Brain microvascular endothelial cell (primary cell): ENCODE measurements at regions not wholly inside any gene's neighbourhood (a gene's known extent, or its start where the extent isn't known, plus 50 kb on each side); places are given as distances from the start of the nearest gene placed in this dataset.
A peak's percentile ranks its signal among the peaks of the same experiment; 100 is the strongest.

ENCODE experiments used
- DNase-seq: peaks from one replicate; pipeline ENCODE4 v3.0.0-alpha.2; 2020
- H3K27ac ChIP-seq: fragments of 250-450 bp; sonication (Bioruptor Pico); 2 replicates; pipeline ENCODE4 v1.5.1; 2020; ENCODE audit warnings: mild to moderate bottlenecking, moderate library complexity
- H3K27me3 ChIP-seq: fragments of 250-450 bp; sonication (Bioruptor Pico); replicated peaks from 2 replicates; pipeline ENCODE4 v1.5.1; 2020; ENCODE audit warnings: mild to moderate bottlenecking
- H3K36me3 ChIP-seq: fragments of 250-450 bp; sonication (Bioruptor Pico); replicated peaks from 2 replicates; pipeline ENCODE4 v1.5.1; 2020; ENCODE audit warnings: mild to moderate bottlenecking
- H3K4me3 ChIP-seq: 2 replicates; pipeline ENCODE4 v1.5.1; 2011; ENCODE audit warnings: low read depth, mild to moderate bottlenecking, control low read depth, low read length, moderate library complexity
- in situ Hi-C: cut with HindIII; loops from 2 replicates; pipeline ENCODE4 v1.10.0; 2017; ENCODE audit warnings: low sequenced_read_pairs, low pct_ligation_motif_present
- TF ChIP-seq, protein P1 (sequence below): IDR thresholded peaks from 2 replicates; pipeline ENCODE4 v1.5.1; 2011; ENCODE audit warnings: low read depth, mild to moderate bottlenecking, moderate library complexity, low read length, control low read depth, inconsistent platforms; ENCODE audit errors: missing control alignments

DNA sequence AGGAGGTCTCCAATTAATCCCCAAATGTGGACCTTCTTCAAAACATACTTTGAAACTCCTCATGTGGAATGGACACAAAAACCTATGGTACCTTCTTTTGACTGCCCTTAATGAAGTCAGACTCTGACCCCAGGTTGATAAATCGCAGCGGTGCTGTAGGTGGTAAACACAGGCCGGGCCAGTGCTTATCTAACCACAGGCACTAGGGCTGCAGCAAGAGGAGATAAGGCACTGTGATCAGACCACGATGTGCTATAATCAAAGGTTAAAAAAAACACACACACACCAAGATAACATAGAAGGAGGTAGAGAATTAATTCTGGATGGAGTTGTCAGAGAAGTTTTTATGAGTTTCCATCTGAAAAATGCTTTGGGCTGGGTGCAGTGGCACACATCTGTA lies 52.3 kb upstream of the SIPA1L2 start:
- no peak for DNase-seq

DNA sequence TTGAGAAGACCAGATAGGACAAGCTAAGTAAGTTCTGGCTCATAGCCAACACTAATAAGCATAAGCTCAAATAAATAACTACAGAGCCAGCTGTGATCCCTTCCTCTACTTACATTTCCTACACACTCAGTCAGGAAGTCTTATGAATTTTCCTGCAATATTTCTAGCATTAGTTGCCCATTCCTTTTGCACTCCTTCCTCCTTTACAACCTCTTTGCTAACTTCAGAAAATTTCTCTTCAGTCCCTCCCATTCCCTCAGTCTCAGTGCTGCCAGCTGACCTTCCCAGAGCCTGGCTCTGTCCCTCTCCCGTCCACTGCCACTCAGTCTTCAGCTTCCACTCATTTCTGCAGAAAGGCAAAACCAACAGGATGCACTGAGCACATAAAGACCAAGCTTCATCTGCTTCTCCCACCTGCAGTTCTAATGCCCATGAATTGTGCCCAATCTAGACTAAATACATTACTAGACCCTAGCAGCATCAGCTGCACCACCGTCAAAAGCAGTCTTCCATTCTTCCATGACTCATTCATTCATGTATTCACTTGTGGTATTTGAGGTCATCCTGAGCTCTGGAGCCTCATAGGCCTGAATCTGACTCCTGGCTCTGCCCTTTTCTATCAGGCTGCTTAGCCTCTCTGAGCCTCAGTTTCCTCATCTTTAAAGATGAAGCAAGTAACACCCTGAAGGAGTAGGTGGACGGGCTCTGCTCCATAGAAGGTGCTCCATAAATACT lies 54.6 kb upstream of the SIPA1L2 start:
- H3K27me3 ChIP-seq: no peaks in the 10 kb centered on the region
- no peak overlapping the region for H3K4me3 ChIP-seq
- TF ChIP-seq, protein P1, sequence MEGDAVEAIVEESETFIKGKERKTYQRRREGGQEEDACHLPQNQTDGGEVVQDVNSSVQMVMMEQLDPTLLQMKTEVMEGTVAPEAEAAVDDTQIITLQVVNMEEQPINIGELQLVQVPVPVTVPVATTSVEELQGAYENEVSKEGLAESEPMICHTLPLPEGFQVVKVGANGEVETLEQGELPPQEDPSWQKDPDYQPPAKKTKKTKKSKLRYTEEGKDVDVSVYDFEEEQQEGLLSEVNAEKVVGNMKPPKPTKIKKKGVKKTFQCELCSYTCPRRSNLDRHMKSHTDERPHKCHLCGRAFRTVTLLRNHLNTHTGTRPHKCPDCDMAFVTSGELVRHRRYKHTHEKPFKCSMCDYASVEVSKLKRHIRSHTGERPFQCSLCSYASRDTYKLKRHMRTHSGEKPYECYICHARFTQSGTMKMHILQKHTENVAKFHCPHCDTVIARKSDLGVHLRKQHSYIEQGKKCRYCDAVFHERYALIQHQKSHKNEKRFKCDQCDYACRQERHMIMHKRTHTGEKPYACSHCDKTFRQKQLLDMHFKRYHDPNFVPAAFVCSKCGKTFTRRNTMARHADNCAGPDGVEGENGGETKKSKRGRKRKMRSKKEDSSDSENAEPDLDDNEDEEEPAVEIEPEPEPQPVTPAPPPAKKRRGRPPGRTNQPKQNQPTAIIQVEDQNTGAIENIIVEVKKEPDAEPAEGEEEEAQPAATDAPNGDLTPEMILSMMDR: no peak
- no peaks in the 10 kb centered on the region for H3K36me3 ChIP-seq
- in situ Hi-C loops: no loop called here
- H3K27ac ChIP-seq: no peak overlapping the region
- peak; percentile 48 for DNase-seq

More for the DNA sequence above, 52.3 kb upstream of the SIPA1L2 start:
- in situ Hi-C loops: no loop called here
- H3K36me3 ChIP-seq: no peaks in the 10 kb centered on the region
- no peak overlapping the region for H3K27ac ChIP-seq
- TF ChIP-seq, protein P1: no peak
- H3K27me3 ChIP-seq: no peaks in the 10 kb centered on the region
- H3K4me3 ChIP-seq: no peak overlapping the region

DNA sequence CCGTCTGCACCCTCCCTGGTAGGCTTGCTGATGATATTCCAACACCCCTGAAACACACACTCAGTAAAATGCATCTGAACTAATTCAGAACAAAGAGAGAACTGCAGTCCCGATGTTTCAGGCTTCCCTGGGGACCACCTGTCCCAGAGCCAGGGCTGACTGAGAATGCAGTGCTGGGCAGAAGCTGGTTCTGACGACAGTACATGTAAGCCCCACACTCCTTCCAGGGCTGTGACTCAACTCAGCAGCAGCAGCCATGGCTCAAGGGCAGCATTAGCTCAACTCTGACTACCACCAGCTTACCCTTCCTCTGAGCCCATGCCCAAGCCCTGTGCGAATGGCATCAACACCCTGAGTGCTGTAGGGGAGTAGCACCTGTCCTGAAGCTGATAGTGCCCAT lies 56.4 kb upstream of the SIPA1L2 start:
- TF ChIP-seq, protein P1: no peak
- Histone ChIP-seq H3K36me3 (no peaks in the 10 kb centered on the region), H3K27me3 (no peaks in the 10 kb centered on the region), H3K27ac (no peak overlapping the region), H3K4me3 (no peak overlapping the region)
- in situ Hi-C loops: no loop called here
- no peak for DNase-seq

DNA sequence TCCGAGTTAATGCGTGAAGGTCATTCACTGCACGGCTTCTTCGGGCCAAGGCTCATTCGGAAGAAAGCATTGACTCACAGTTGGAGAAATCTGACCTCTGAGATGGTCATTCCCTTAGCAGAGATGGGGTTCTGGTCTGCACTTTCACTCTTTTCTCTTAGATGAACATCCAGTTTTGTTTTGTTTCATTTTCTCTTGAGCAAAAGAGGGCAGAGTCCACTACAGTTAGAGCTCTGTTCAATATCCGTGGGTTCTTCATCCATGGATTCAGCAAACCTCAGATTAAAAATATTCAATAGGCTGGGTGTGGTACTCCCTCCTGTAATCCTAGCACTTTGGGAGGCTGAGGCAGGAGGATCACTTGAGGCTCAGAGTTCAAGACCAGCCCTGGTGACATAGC lies 57.4 kb upstream of the SIPA1L2 start:
- Histone ChIP-seq H3K27me3 (no peaks in the 10 kb centered on the region), H3K36me3 (no peaks in the 10 kb centered on the region), H3K27ac (no peak overlapping the region), H3K4me3 (no peak overlapping the region)
- no peak for DNase-seq
- in situ Hi-C loops: no loop called here
- TF ChIP-seq, protein P1: no peak

DNA sequence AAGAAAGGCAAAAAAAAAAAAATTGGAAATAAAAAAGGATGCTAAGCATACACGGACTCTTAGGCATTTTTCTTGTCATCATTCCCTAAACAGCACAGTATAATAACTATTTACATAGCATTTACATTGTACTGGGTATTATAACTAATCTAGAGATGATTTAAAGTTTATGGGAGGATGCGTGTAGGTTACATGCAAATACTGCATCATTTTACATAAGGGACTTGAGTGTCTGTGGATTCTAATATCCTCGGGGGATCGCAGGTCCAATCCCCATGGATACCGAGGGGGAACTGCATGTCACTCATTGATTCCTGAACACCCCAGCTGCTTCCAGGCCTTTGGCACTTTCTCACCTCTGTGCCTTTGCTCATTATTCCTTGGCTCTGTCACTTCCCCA lies 57.8 kb upstream of the SIPA1L2 start:
- in situ Hi-C loops: no loop called here
- no peak overlapping the region for H3K4me3 ChIP-seq
- TF ChIP-seq, protein P1: no peak
- H3K27ac ChIP-seq: no peak overlapping the region
- H3K36me3 ChIP-seq: no peaks in the 10 kb centered on the region
- H3K27me3 ChIP-seq: no peaks in the 10 kb centered on the region
- no peak for DNase-seq

DNA sequence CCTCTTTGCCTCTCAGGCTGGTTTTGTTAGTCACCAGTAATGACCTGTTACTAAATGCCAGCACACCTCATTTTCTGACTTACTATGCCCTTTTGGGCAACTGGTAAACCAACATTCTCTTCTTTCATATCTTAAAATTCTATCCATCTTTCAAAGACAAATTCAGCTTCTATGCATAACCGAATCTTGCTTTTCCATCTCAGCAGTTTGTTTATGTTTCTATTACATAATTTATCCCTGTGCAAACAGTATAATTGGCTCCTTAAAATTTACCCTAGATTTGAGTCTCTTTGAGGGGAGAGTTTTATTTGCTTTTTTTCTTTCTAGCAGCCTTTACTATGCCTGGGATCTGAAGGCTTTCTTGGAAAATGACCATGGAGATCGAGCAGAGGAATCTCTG lies 58.5 kb upstream of the SIPA1L2 start:
- no peak for DNase-seq
- no peaks in the 10 kb centered on the region for H3K36me3 ChIP-seq
- in situ Hi-C loops: no loop called here
- TF ChIP-seq, protein P1: no peak
- H3K27me3 ChIP-seq: no peaks in the 10 kb centered on the region
- H3K27ac ChIP-seq: no peak overlapping the region
- no peak overlapping the region for H3K4me3 ChIP-seq
